GM10248 (cell line): ENCODE measurements at regions not wholly inside any gene's neighbourhood (a gene's known extent, or its start where the extent isn't known, plus 50 kb on each side); places are given as distances from the start of the nearest gene placed in this dataset.

Experiments used
- CTCF ChIA-PET: fragments of 300-600 bp; sonication (Branson Sonifier 250); formaldehyde crosslinking; extraction: SDS; loops from one replicate; lab custom pipeline; 2021; ENCODE audit warnings: antibody characterized with exemption; lab: Yijun Ruan, JAX
- POLR2A ChIA-PET: fragments of 350-650 bp; sonication (Branson Sonifier 250); formaldehyde crosslinking; extraction: SDS; loops from one replicate; lab custom pipeline; 2020; ENCODE audit warnings: antibody characterized with exemption; lab: Yijun Ruan, JAX
- DNase-seq: peaks from one replicate; pipeline ENCODE4 v3.0.0; 2012; ENCODE audit errors: extremely low spot score
- CTCF ChIP-seq: IDR thresholded peaks from 2 replicates; pipeline ENCODE4 v1.5.1; 2012; ENCODE audit warnings: mild to moderate bottlenecking, low read depth; ENCODE audit errors: extremely low read depth, missing control alignments, control extremely low read depth

- DNase-seq, result no peak
- ChIA-PET POLR2A (no interaction called here), CTCF (interaction anchor here (1.4 to 2.6 kb wide), 2 partner anchors 24 to 28 kb away, joined by 4 to 7 read pairs; no protein-coding TSS in a partner anchor)
- no peak for TF ChIP-seq CTCF
Measured at GRCh38 chr1:117782056-117782455, 147.4 kb downstream of the GDAP2 start.

- POLR2A ChIA-PET, result no interaction called here
- DNase-seq, result no peak
- CTCF ChIA-PET, result interaction anchor here (1.2 kb wide), 1 partner anchor 19 kb away, joined by 3 read pairs; no protein-coding TSS in a partner anchor
- no peak for TF ChIP-seq CTCF
Measured at GRCh38 chr1:117783606-117784396, 145.6 kb downstream of the GDAP2 start.

- no peak for TF ChIP-seq CTCF
- no peak for DNase-seq
- POLR2A ChIA-PET, result no interaction called here
- CTCF ChIA-PET, result no interaction called here
Measured at GRCh38 chr1:117788014-117788413, 141.4 kb downstream of the GDAP2 start.

GRCh38 chr1:117793413-117793812 is 136.0 kb downstream of the GDAP2 start:
- no peak for TF ChIP-seq CTCF
- CTCF ChIA-PET, result interaction anchor here (1.0 to 2.9 kb wide), 4 partner anchors 30 to 39 kb away, joined by 3 to 12 read pairs (median 4); no protein-coding TSS in a partner anchor
- POLR2A ChIA-PET, result no interaction called here
- DNase-seq, result no peak

- ChIA-PET CTCF (interaction anchor here (1.0 to 1.8 kb wide), 5 partner anchors 13 to 39 kb away, joined by 3 to 6 read pairs (median 3); no protein-coding TSS in a partner anchor), POLR2A (no interaction called here)
- no peak for TF ChIP-seq CTCF
Measured at GRCh38 chr1:117794073-117794472, 135.3 kb downstream of the GDAP2 start.

GRCh38 chr1:117795190-117795589 is 134.2 kb downstream of the GDAP2 start:
- DNase-seq, result no peak
- CTCF ChIA-PET, result interaction anchor here (1.2 to 1.8 kb wide), 3 partner anchors 12 to 40 kb away, joined by 3 to 6 read pairs (median 4); no protein-coding TSS in a partner anchor
- TF ChIP-seq CTCF, result no peak
- POLR2A ChIA-PET, result no interaction called here

More at GRCh38 chr1:117794073-117794472, 135.3 kb downstream of the GDAP2 start:
- DNase-seq, result no peak
